Panc1 (cell line): ENCODE measurements at regions not wholly inside any gene's neighbourhood (a gene's known extent, or its start where the extent isn't known, plus 50 kb on each side); places are given as distances from the start of the nearest gene placed in this dataset.

Experiments used
- ATAC-seq: fragments of 200-7000 bp; cut with Tn5 transposase; 2 replicates; pipeline ENCODE4 v1.9.1; 2020; ENCODE audit warnings: mild to moderate bottlenecking, moderate library complexity
- BruUV-seq: library from RNA; stranded (reverse); fragments of 400-500 nt; replicated peaks from 2 replicates; lab custom pipeline; 2021; lab: Mats Ljungman, UMichigan
- CTCF ChIA-PET: fragments of 300-600 bp; sonication (Branson Sonifier 250); formaldehyde crosslinking; loops from one replicate; lab custom pipeline; 2022; ENCODE audit warnings: antibody characterized with exemption; lab: Charles Lee
- POLR2A ChIA-PET: fragments of 300-600 bp; sonication (Branson Sonifier 250); formaldehyde crosslinking; loops from one replicate; lab custom pipeline; 2022; ENCODE audit warnings: antibody characterized with exemption; lab: Charles Lee
- DNase-seq: peaks from one replicate; pipeline ENCODE4 v3.0.0-alpha.2; 2010; ENCODE audit warnings: low read depth, low spot score
- H3K27ac ChIP-seq: 2 replicates; pipeline ENCODE4 v1.5.1; 2011; ENCODE audit warnings: mild to moderate bottlenecking, low read length, inconsistent platforms
- H3K27me3 ChIP-seq: fragments of 200-500 bp; sonication (Bioruptor generic); 2 replicates; pipeline ENCODE4 v1.6.0; 2014; ENCODE audit warnings: low read length, inconsistent platforms; ENCODE audit not compliant: control insufficient read depth, insufficient read depth
- H3K36me3 ChIP-seq: fragments of 200-500 bp; sonication (Bioruptor generic); 2 replicates; pipeline ENCODE4 v1.5.1; 2014; ENCODE audit warnings: inconsistent platforms, mild to moderate bottlenecking, low read length, moderate library complexity; ENCODE audit not compliant: control insufficient read depth, insufficient read depth
- H3K4me1 ChIP-seq: 2 replicates; pipeline ENCODE4 v1.5.1; 2011; ENCODE audit warnings: inconsistent platforms, mild to moderate bottlenecking, low read length, moderate library complexity; ENCODE audit not compliant: control insufficient read depth, insufficient read depth
- H3K4me3 ChIP-seq, 2 experiments: 2 replicates each; pipeline ENCODE4 v1.5.1; 2011 to 2012; ENCODE audit warnings: low read depth in 2 of 2, low read length in 2 of 2, mild to moderate bottlenecking in 2 of 2, inconsistent platforms in 1 of 2, moderate library complexity in 1 of 2
- H3K9me3 ChIP-seq: fragments of 200-500 bp; sonication (Bioruptor generic); 2 replicates; pipeline ENCODE4 v1.5.1; 2014; ENCODE audit warnings: low read depth, mild to moderate bottlenecking, inconsistent platforms, low read length, moderate library complexity; ENCODE audit not compliant: control insufficient read depth, insufficient read depth
- CTCF ChIP-seq: fragments of 450-650 bp; IDR thresholded peaks from 2 replicates; pipeline ENCODE4 v1.5.1; 2017; ENCODE audit warnings: mild to moderate bottlenecking
- POLR2AphosphoS5 ChIP-seq: IDR thresholded peaks from 2 replicates; pipeline ENCODE4 v1.6.1; 2012; ENCODE audit warnings: mild to moderate bottlenecking, low read depth, low read length, moderate library complexity
- SIN3A ChIP-seq: IDR thresholded peaks from 2 replicates; pipeline ENCODE4 v1.6.1; 2012; ENCODE audit warnings: low read depth, mild to moderate bottlenecking, low read length, moderate library complexity, borderline replicate concordance; ENCODE audit not compliant: insufficient read depth
- TCF7L2 ChIP-seq: IDR thresholded peaks from 2 replicates; pipeline ENCODE4 v1.6.1; 2011; ENCODE audit warnings: mild to moderate bottlenecking, low read depth, low read length, inconsistent platforms
- in situ Hi-C: cut with HindIII; loops from 2 replicates; pipeline ENCODE4 v1.10.0; 2016; ENCODE audit warnings: low sequenced_read_pairs, low pct_unique_long_range_greater_than_20kb
- intact Hi-C: fragments of 100-400 bp; cut with micrococcal nuclease; formaldehyde crosslinking; loops from one replicate; pipeline ENCODE4 v1.10.0; 2022; ENCODE audit not compliant: unreplicated experiment
- TF ChIP-seq, protein P1 (sequence below), 2 experiments: IDR thresholded peaks; 2 replicates each; pipeline ENCODE4 v1.6.1; 2011 to 2012; ENCODE audit warnings: low read depth in 2 of 2, control low read depth in 1 of 2, low read length in 1 of 2, mild to moderate bottlenecking in 1 of 2, moderate library complexity in 1 of 2; ENCODE audit not compliant: insufficient read depth in 1 of 2

DNA sequence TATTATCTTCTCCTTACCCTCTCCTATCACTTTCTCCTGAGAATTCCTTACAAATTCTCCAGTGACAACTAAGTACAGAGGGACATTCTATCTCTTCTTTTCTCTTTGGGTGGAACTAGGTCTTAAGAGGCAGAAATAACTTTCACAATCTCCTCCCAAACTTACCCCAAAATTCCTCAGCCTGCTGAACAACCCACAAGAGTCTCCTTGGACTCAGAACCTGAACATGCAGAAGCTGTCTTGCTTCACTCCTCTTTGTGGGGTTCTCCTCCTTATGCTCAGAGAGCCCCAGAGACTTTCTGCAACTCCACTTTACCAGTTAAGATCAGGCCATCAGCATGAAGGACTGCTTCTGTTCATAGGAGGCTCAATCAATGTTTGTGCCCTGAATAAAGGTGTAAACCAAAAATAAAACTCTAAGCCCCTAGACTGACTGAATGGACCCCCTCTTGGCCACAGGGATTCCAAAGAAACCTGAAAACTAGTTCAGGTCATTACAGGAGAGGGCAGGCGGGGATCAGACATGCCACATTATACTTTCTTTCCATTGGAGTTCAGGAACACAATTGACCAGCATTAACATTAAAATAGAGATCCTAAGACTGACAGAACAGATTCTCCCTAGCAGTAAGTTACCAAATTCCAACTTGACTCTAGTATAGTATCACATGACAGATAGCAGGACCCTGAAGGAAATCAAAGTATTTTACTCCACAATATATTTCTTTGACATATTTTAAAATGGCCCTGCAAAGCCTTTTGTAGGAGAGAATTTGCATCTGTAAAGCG is 179.7 kb upstream of the FBXL17 start:
- Histone ChIP-seq H3K4me3 (no peak overlapping the region), H3K4me1 (no peaks in the 10 kb centered on the region), H3K27ac (no peak overlapping the region), H3K27me3 (0 out of 2 replicates have a peak, but pooled peaks cover 2% of the 10 kb centered on the region), H3K36me3 (no peaks in the 10 kb centered on the region), H3K9me3 (no peaks in the 10 kb centered on the region)
- ATAC-seq, result no peak
- ChIA-PET POLR2A (no interaction called here), CTCF (no interaction called here)
- in situ Hi-C loops, result no loop called here
- BruUV-seq, result no TSS peak
- intact Hi-C loops, result no loop called here
- TF ChIP-seq POLR2AphosphoS5 (no peak), SIN3A (no peak), TCF7L2 (no peak), CTCF (no peak)
- TF ChIP-seq, protein P1, sequence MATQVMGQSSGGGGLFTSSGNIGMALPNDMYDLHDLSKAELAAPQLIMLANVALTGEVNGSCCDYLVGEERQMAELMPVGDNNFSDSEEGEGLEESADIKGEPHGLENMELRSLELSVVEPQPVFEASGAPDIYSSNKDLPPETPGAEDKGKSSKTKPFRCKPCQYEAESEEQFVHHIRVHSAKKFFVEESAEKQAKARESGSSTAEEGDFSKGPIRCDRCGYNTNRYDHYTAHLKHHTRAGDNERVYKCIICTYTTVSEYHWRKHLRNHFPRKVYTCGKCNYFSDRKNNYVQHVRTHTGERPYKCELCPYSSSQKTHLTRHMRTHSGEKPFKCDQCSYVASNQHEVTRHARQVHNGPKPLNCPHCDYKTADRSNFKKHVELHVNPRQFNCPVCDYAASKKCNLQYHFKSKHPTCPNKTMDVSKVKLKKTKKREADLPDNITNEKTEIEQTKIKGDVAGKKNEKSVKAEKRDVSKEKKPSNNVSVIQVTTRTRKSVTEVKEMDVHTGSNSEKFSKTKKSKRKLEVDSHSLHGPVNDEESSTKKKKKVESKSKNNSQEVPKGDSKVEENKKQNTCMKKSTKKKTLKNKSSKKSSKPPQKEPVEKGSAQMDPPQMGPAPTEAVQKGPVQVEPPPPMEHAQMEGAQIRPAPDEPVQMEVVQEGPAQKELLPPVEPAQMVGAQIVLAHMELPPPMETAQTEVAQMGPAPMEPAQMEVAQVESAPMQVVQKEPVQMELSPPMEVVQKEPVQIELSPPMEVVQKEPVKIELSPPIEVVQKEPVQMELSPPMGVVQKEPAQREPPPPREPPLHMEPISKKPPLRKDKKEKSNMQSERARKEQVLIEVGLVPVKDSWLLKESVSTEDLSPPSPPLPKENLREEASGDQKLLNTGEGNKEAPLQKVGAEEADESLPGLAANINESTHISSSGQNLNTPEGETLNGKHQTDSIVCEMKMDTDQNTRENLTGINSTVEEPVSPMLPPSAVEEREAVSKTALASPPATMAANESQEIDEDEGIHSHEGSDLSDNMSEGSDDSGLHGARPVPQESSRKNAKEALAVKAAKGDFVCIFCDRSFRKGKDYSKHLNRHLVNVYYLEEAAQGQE (IDR thresholded peaks at IDR 0.05; ENCODE audit: insufficient read depth in 1 of 2, low read depth in 2 of 2, low read length in 1 of 2), result no peak
- DNase-seq, result no peak

- ChIA-PET CTCF (no interaction called here), POLR2A (no interaction called here)
- ATAC-seq (no peak), DNase-seq (no peak)
- Histone ChIP-seq H3K36me3 (no peaks in the 10 kb centered on the region), H3K27ac (no peak overlapping the region), H3K9me3 (no peaks in the 10 kb centered on the region), H3K4me3 (no peak overlapping the region), H3K4me1 (no peaks in the 10 kb centered on the region), H3K27me3 (no peaks in the 10 kb centered on the region)
- intact Hi-C loops, result no loop called here
- TF ChIP-seq, protein P1 (IDR thresholded peaks at IDR 0.05; ENCODE audit: insufficient read depth in 1 of 2, low read depth in 2 of 2, low read length in 1 of 2), result no peak
- TF ChIP-seq CTCF (no peak), POLR2AphosphoS5 (no peak), SIN3A (no peak), TCF7L2 (no peak)
- BruUV-seq, result no TSS peak
- in situ Hi-C loops, result no loop called here
These were observed 178.7 kb upstream of the FBXL17 start for GRCh38 chr5:108560581-108560980.
